ENCODE measurements at regions not wholly inside any gene's neighbourhood (a gene's known extent, or its start where the extent isn't known, plus 50 kb on each side); places are given as distances from the start of the nearest gene placed in this dataset.

- no peaks in the 10 kb centered on the region for H3K36me3 ChIP-seq (ENCODE audit: control insufficient read depth in 2 of 2, insufficient read depth in 1 of 2, low read length in 2 of 2)
- no peaks in the 10 kb centered on the region for H3K9me3 ChIP-seq (ENCODE audit: control insufficient read depth, insufficient read depth, low read depth, low read length)
- no peak overlapping the region for H3K4me3 ChIP-seq (ENCODE audit: low read depth, low read length)
- POLR2A ChIA-PET = no interaction called here
- no peak overlapping the region for H3K27ac ChIP-seq (ENCODE audit: extremely low read depth, low read depth, low read length)
- TF ChIP-seq ZNF26 (tag by site-specific recombination; IDR thresholded peaks at IDR 0.05) (no peak), ZNF239 (tag by site-specific recombination; IDR thresholded peaks at IDR 0.05) (no peak), SCRT2 (tag by site-specific recombination; IDR thresholded peaks at IDR 0.05) (no peak), ZNF513 (tag by site-specific recombination; IDR thresholded peaks at IDR 0.05) (no peak), ZNF501 (tag by site-specific recombination; IDR thresholded peaks at IDR 0.05) (no peak), PRDM6 (tag by site-specific recombination; IDR thresholded peaks at IDR 0.05) (no peak), ZNF214 (tag by site-specific recombination; IDR thresholded peaks at IDR 0.05; ENCODE audit: borderline replicate concordance) (no peak), ZSCAN30 (tag by site-specific recombination; IDR thresholded peaks at IDR 0.05) (no peak), ZNF211 (tag by site-specific recombination; IDR thresholded peaks at IDR 0.05; ENCODE audit: low read depth) (no peak), BCL11A (tag by site-specific recombination; IDR thresholded peaks at IDR 0.05; ENCODE audit: low read depth) (no peak), ZNF221 (tag by site-specific recombination; IDR thresholded peaks at IDR 0.05; ENCODE audit: borderline replicate concordance) (no peak), ZNF488 (tag by site-specific recombination; IDR thresholded peaks at IDR 0.05) (no peak), ZNF830 (tag by site-specific recombination; IDR thresholded peaks at IDR 0.05; ENCODE audit: low read depth) (no peak), PATZ1 (tag by site-specific recombination; IDR thresholded peaks at IDR 0.05) (no peak), ZNF292 (tag by site-specific recombination; IDR thresholded peaks at IDR 0.05; ENCODE audit: borderline replicate concordance, low read depth) (no peak), ZNF776 (tag by site-specific recombination; IDR thresholded peaks at IDR 0.05; ENCODE audit: borderline replicate concordance) (no peak)
- CTCF ChIA-PET = interaction anchor here (1.3 kb wide), 1 partner anchor 13 kb away, joined by 3 read pairs; no protein-coding TSS in a partner anchor
- no peaks in the 10 kb centered on the region for H3K4me1 ChIP-seq (ENCODE audit: control insufficient read depth, insufficient read depth, low read length)
Measured at GRCh38 chr1:238223076-238223640, 332.4 kb upstream of the ZP4 start.

- POLR2A ChIA-PET = no interaction called here
Measured at GRCh38 chr1:238221738-238222137, 331.0 kb upstream of the ZP4 start.

More at GRCh38 chr1:238221738-238222137, 331.0 kb upstream of the ZP4 start:
- H3K4me3 ChIP-seq (ENCODE audit: low read depth, low read length) = no peak overlapping the region
- no peak for TF ChIP-seq PBX3 (CRISPR knock-in tag; IDR thresholded peaks at IDR 0.05)
- no peak for TF ChIP-seq ZNF133 (tag by site-specific recombination; IDR thresholded peaks at IDR 0.05)
- TF ChIP-seq ZNF157 (tag by site-specific recombination; IDR thresholded peaks at IDR 0.05) = no peak
- TF ChIP-seq ZNF223 (tag by site-specific recombination; IDR thresholded peaks at IDR 0.05) = no peak
- no peak for TF ChIP-seq PRDM6 (tag by site-specific recombination; IDR thresholded peaks at IDR 0.05)
- CTCF ChIA-PET = interaction anchor here (0.6 to 1.0 kb wide), 3 partner anchors 31 to 191 kb away, joined by 3 to 4 read pairs (median 3); no protein-coding TSS in a partner anchor
- no peaks in the 10 kb centered on the region for H3K4me1 ChIP-seq (ENCODE audit: control insufficient read depth, insufficient read depth, low read length)
- no peak overlapping the region for H3K27ac ChIP-seq (ENCODE audit: extremely low read depth, low read depth, low read length)
- no peaks in the 10 kb centered on the region for H3K36me3 ChIP-seq (ENCODE audit: control insufficient read depth in 2 of 2, insufficient read depth in 1 of 2, low read length in 2 of 2)
- no peaks in the 10 kb centered on the region for H3K9me3 ChIP-seq (ENCODE audit: control insufficient read depth, insufficient read depth, low read depth, low read length)
